K562 (cell line): ENCODE measurements at regions not wholly inside any gene's neighbourhood (a gene's known extent, or its start where the extent isn't known, plus 50 kb on each side); places are given as distances from the start of the nearest gene placed in this dataset.

ENCODE experiments used
- ATAC-seq: fragments of 200-7000 bp; cut with Tn5 transposase; 3 replicates; pipeline ENCODE4 v1.9.1; 2020; ENCODE audit warnings: moderate library complexity
- BruUV-seq: library from RNA; stranded (reverse); fragments of 400-500 nt; replicated peaks from 2 replicates; lab custom pipeline; 2021; lab: Mats Ljungman, UMichigan
- CTCF ChIA-PET: fragments of 300-600 bp; formaldehyde crosslinking; extraction: SDS; loops from one replicate; lab custom pipeline; 2021; ENCODE audit warnings: low intra/inter-chr PET ratio; lab: Yijun Ruan, JAX
- POLR2A ChIA-PET: fragments of 300-600, 350-650 bp; sonication (Branson Sonifier 250); formaldehyde crosslinking; extraction: SDS; loops from one replicate; lab custom pipeline; 2021; ENCODE audit warnings: antibody characterized with exemption, inconsistent platforms; lab: Yijun Ruan, JAX
- DNase-seq, 4 experiments: peaks; one replicate each; pipeline versions ENCODE4 v3.0.0 to v3.0.0-alpha.2; 2011 to 2018; ENCODE audit warnings: low spot score in 3 of 4, mixed read lengths in 3 of 4; ENCODE audit errors: extremely low read depth in 1 of 4
- FAIRE-seq: peaks from 2 replicates; lab custom pipeline; 2011; peaks lifted over from hg19 to GRCh38; lab: Jason Lieb, UNC
- H2AFZ ChIP-seq: 2 replicates; pipeline ENCODE4 v1.6.0; 2011; ENCODE audit warnings: low read depth, low read length, control low read depth, inconsistent platforms
- H3K27ac ChIP-seq: fragments of 200-600 bp; 3 replicates; pipeline ENCODE4 v1.8.0; 2011; ENCODE audit warnings: low read depth, mild to moderate bottlenecking, control low read depth, inconsistent platforms, low read length, moderate library complexity, mixed read lengths; ENCODE audit errors: extremely low read depth
- H3K27me3 ChIP-seq, 2 experiments: fragments of 300-600 bp in 1 of 2; 2 replicates in 1 of 2; 3 replicates in 1 of 2; pipeline versions ENCODE4 v1.6.0 to v1.8.0; 2011; ENCODE audit warnings: inconsistent platforms in 2 of 2, low read length in 2 of 2, mild to moderate bottlenecking in 1 of 2, mixed read lengths in 1 of 2, moderate library complexity in 1 of 2; ENCODE audit not compliant: control insufficient read depth in 2 of 2, insufficient read depth in 2 of 2
- H3K36me3 ChIP-seq: fragments of 300-600 bp; 3 replicates; pipeline ENCODE4 v1.8.0; 2011; ENCODE audit warnings: mild to moderate bottlenecking, low read length, inconsistent platforms; ENCODE audit not compliant: control insufficient read depth, insufficient read depth
- H3K4me1 ChIP-seq, 2 experiments: fragments of 200-600 bp in 1 of 2; replicated peaks in 1 of 2; 2 replicates in 1 of 2; 3 replicates in 1 of 2; pipeline versions ENCODE4 v1.5.1 to v1.8.0; 2011; ENCODE audit warnings: inconsistent platforms in 2 of 2, low read length in 2 of 2, mild to moderate bottlenecking in 1 of 2, mixed read lengths in 1 of 2, moderate library complexity in 1 of 2; ENCODE audit not compliant: control insufficient read depth in 2 of 2, insufficient read depth in 2 of 2
- H3K4me2 ChIP-seq: 2 replicates; pipeline ENCODE4 v1.6.1; 2011; ENCODE audit warnings: low read length, control low read depth, inconsistent platforms, mixed read lengths; ENCODE audit not compliant: insufficient read depth
- H3K4me3 ChIP-seq: fragments of 200-600 bp; sonication (generic), shearing (Covaris generic); 2 replicates; pipeline ENCODE4 v1.5.1; 2016; ENCODE audit warnings: control low read depth, inconsistent platforms
- H3K79me2 ChIP-seq: fragments of 200-600 bp; 3 replicates; pipeline ENCODE4 v1.8.0; 2011; ENCODE audit warnings: low read length, inconsistent platforms; ENCODE audit not compliant: control insufficient read depth, insufficient read depth
- H3K9ac ChIP-seq, 2 experiments: 2 replicates each; pipeline versions ENCODE4 v1.6.0 to v1.6.1; 2011; ENCODE audit warnings: low read depth in 2 of 2, low read length in 2 of 2, control low read depth in 1 of 2, inconsistent platforms in 1 of 2, mild to moderate bottlenecking in 1 of 2, mixed read lengths in 1 of 2; ENCODE audit not compliant: insufficient read depth in 1 of 2
- H3K9me1 ChIP-seq: one replicate; pipeline ENCODE4 v1.6.0; 2011; ENCODE audit warnings: inconsistent platforms, mild to moderate bottlenecking, low read length, moderate library complexity; ENCODE audit not compliant: control insufficient read depth, insufficient read depth
- H3K9me3 ChIP-seq: replicated peaks from 2 replicates; pipeline ENCODE4 v1.5.1; 2011; ENCODE audit warnings: low read depth, low read length, inconsistent platforms; ENCODE audit not compliant: control insufficient read depth, insufficient read depth
- H4K20me1 ChIP-seq: replicated peaks from 2 replicates; pipeline ENCODE4 v1.6.1; 2011; ENCODE audit warnings: low read length, inconsistent platforms, mixed read lengths; ENCODE audit not compliant: control insufficient read depth, insufficient read depth
- ATF7 ChIP-seq: fragments of 450-650 bp; IDR thresholded peaks from 2 replicates; pipeline ENCODE4 v1.7.1; 2014; ENCODE audit warnings: mild to moderate bottlenecking, moderate library complexity
- BCOR ChIP-seq: fragments of 450-650 bp; IDR thresholded peaks from 2 replicates; pipeline ENCODE4 v1.6.1; 2016
- CHD4 ChIP-seq: fragments of 200-600 bp; sonication (generic); IDR thresholded peaks from 3 replicates; pipeline ENCODE4 v1.6.1; 2012; ENCODE audit warnings: low read depth, mild to moderate bottlenecking, mixed read lengths, low read length, inconsistent platforms; ENCODE audit not compliant: insufficient read depth, insufficient replicate concordance, poor library complexity, severe bottlenecking
- NFE2L1 ChIP-seq: fragments of 450-650 bp; IDR thresholded peaks from 2 replicates; pipeline ENCODE4 v1.6.1; 2016; ENCODE audit warnings: missing genetic modification characterization, low read depth, mild to moderate bottlenecking, missing compliant biosample characterization, moderate library complexity, borderline replicate concordance
- RBM39 ChIP-seq: fragments of 200-400 bp; formaldehyde crosslinking; optimal IDR thresholded peaks from 2 replicates; pipeline ENCODE3; 2018; ENCODE audit warnings: low read depth, low read length
- SRSF7 ChIP-seq: fragments of 200-400 bp; formaldehyde crosslinking; optimal IDR thresholded peaks from 2 replicates; pipeline ENCODE3; 2017; ENCODE audit warnings: mild to moderate bottlenecking, low read depth, low read length
- ZFPM2 ChIP-seq: fragments of 250-450 bp; sonication (Bioruptor Pico); IDR thresholded peaks from 2 replicates; pipeline ENCODE4 v1.5.1; 2022; ENCODE audit warnings: mild to moderate bottlenecking
- ZKSCAN1 ChIP-seq: fragments of 150-350 bp; IDR thresholded peaks from 2 replicates; pipeline ENCODE4 v1.6.1; 2016; ENCODE audit warnings: low read depth, low read length
- ZSCAN29 ChIP-seq: fragments of 450-650 bp; IDR thresholded peaks from 2 replicates; pipeline ENCODE4 v1.6.1; 2017
- WGBS: fragments of 100-300 bp; shearing (Covaris generic); methylation state at CpG from one replicate; pipeline ENCODE4 v1.1.6; 2016; ENCODE audit warnings: low coverage, mixed read lengths; ENCODE audit not compliant: insufficient coverage; ENCODE audit errors: missing lambda C conversion rate; 5-methylcytosine and 5-hydroxymethylcytosine counted together
- in situ Hi-C: fragments of 300-500 bp; cut with MboI; formaldehyde crosslinking; loops from 4 replicates; pipeline ENCODE4 v1.15.0; 2018; ENCODE audit warnings: inconsistent platforms, mixed read lengths
- intact Hi-C: fragments of 100-400 bp; cut with micrococcal nuclease; formaldehyde crosslinking; loops from 2 replicates; pipeline ENCODE4 v1.14.2; 2022
- TF ChIP-seq, protein P1 (sequence below): fragments of 450-650 bp; IDR thresholded peaks from 2 replicates; pipeline ENCODE4 v1.6.1; 2016
- TF ChIP-seq, protein P2 (sequence below): fragments of 450-650 bp; formaldehyde crosslinking; IDR thresholded peaks from 2 replicates; pipeline ENCODE4 v1.4.0; 2022; ENCODE audit warnings: missing genetic modification characterization
- TF ChIP-seq, protein P3 (sequence below): fragments of 250-450 bp; sonication (Bioruptor Pico); IDR thresholded peaks from 2 replicates; pipeline ENCODE4 v1.4.0; 2020

DNA sequence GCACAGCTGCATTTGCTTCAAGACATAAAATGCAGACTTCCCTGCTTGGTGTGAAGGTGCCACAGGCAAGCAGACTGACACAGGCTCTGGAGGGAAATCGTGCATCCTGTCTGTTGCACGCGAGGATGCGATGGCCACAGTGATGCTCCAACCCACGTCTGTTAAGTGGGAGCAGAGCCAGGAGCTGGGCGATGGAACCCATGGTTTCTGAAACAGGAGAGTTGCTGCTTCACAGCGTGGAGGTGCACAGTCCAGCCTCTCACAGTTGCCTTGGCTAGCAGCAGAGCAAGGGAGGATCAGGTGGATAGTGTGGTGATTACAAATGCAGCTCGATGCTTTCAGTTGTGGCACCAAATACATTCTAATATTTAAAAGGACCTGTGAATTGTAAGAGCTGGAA is 108.8 kb downstream of the TENT4A start:
- intact Hi-C loops: loop anchor here (5.0 kb wide), 2 partner anchors 55 to 570 kb away; no protein-coding TSS in a partner anchor
- H2AFZ ChIP-seq: no peak overlapping the region
- no peaks in the 10 kb centered on the region for H3K9me1 ChIP-seq
- H3K36me3 ChIP-seq: no peaks in the 10 kb centered on the region
- H3K4me1 ChIP-seq: peaks cover 0 to 4% of the 10 kb centered on the region in 2 experiments; a peak in 1 of 5 replicates
- no peak for ATAC-seq
- H3K4me3 ChIP-seq: no peak overlapping the region
- ChIA-PET CTCF (no interaction called here), POLR2A (no interaction called here)
- in situ Hi-C loops: loop anchor here (10.0 kb wide), 1 partner anchor 933 kb away; no protein-coding TSS in a partner anchor
- WGBS: 0% methylated on average over 8 of the region's 8 CpGs
- no TSS peak for BruUV-seq
- DNase-seq: no peak
- no peak overlapping the region for H3K27ac ChIP-seq
- H3K4me2 ChIP-seq: no peak overlapping the region
- H3K9ac ChIP-seq: no peak overlapping the region
- no peak for FAIRE-seq
- no peaks in the 10 kb centered on the region; the same call in 1 of the 2 replicates for H3K9me3 ChIP-seq
- H4K20me1 ChIP-seq: no peaks in the 10 kb centered on the region; the same call in 1 of the 2 replicates
- peaks cover 0 to 5% of the 10 kb centered on the region in 2 experiments; a peak in 2 of 5 replicates for H3K27me3 ChIP-seq
- H3K79me2 ChIP-seq: no peaks in the 10 kb centered on the region
- no peak for TF ChIP-seq ZFPM2 (CRISPR knock-in tag)
- TF ChIP-seq, protein P1, sequence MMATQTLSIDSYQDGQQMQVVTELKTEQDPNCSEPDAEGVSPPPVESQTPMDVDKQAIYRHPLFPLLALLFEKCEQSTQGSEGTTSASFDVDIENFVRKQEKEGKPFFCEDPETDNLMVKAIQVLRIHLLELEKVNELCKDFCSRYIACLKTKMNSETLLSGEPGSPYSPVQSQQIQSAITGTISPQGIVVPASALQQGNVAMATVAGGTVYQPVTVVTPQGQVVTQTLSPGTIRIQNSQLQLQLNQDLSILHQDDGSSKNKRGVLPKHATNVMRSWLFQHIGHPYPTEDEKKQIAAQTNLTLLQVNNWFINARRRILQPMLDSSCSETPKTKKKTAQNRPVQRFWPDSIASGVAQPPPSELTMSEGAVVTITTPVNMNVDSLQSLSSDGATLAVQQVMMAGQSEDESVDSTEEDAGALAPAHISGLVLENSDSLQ: no peak
- no peak for TF ChIP-seq NFE2L1 (tag)
- no peak for TF ChIP-seq SRSF7
- no peak for TF ChIP-seq CHD4
- TF ChIP-seq, protein P2, sequence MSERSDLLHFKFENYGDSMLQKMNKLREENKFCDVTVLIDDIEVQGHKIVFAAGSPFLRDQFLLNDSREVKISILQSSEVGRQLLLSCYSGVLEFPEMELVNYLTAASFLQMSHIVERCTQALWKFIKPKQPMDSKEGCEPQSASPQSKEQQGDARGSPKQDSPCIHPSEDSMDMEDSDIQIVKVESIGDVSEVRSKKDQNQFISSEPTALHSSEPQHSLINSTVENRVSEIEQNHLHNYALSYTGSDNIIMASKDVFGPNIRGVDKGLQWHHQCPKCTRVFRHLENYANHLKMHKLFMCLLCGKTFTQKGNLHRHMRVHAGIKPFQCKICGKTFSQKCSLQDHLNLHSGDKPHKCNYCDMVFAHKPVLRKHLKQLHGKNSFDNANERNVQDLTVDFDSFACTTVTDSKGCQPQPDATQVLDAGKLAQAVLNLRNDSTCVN: no peak
- TF ChIP-seq, protein P3, sequence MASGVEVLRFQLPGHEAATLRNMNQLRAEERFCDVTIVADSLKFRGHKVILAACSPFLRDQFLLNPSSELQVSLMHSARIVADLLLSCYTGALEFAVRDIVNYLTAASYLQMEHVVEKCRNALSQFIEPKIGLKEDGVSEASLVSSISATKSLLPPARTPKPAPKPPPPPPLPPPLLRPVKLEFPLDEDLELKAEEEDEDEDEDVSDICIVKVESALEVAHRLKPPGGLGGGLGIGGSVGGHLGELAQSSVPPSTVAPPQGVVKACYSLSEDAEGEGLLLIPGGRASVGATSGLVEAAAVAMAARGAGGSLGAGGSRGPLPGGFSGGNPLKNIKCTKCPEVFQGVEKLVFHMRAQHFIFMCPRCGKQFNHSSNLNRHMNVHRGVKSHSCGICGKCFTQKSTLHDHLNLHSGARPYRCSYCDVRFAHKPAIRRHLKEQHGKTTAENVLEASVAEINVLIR: no peak
- no peak for TF ChIP-seq BCOR
- TF ChIP-seq ATF7: no peak
- TF ChIP-seq ZSCAN29: no peak
- no peak for TF ChIP-seq RBM39
- no peak for TF ChIP-seq ZKSCAN1
